Neutrophil (primary cell): ENCODE measurements at regions not wholly inside any gene's neighbourhood (a gene's known extent, or its start where the extent isn't known, plus 50 kb on each side); places are given as distances from the start of the nearest gene placed in this dataset.
"Not testable (repeated sequence)": the region's sequence is repeated elsewhere in the genome, so short reads cannot be mapped to it uniquely, and the experiment has no call there.

ENCODE experiments used
- H3K27ac ChIP-seq: fragments of 200-600 bp; sonication (generic); 2 replicates; pipeline ENCODE4 v1.5.1; 2016; ENCODE audit warnings: mild to moderate bottlenecking, moderate library complexity
- H3K27me3 ChIP-seq: fragments of 200-600 bp; sonication (generic); 2 replicates; pipeline ENCODE4 v1.6.0; 2016; ENCODE audit warnings: mild to moderate bottlenecking
- H3K36me3 ChIP-seq: fragments of 200-600 bp; sonication (generic); 2 replicates; pipeline ENCODE4 v1.5.1; 2017
- H3K4me1 ChIP-seq, 2 experiments: fragments of 200-600 bp in 1 of 2; sonication (generic) in 1 of 2; 1 replicate in 1 of 2; 2 replicates in 1 of 2; pipeline versions ENCODE4 v1.5.1 to v1.6.1; 2013 to 2016; ENCODE audit warnings: low read depth in 1 of 2, low read length in 1 of 2, mild to moderate bottlenecking in 1 of 2, moderate library complexity in 1 of 2; ENCODE audit not compliant: control insufficient read depth in 1 of 2, insufficient read depth in 1 of 2
- H3K4me3 ChIP-seq, 2 experiments: fragments of 200-600 bp in 1 of 2; sonication (generic) in 1 of 2; 1 replicate in 1 of 2; 2 replicates in 1 of 2; pipeline ENCODE4 v1.5.1; 2013 to 2016; ENCODE audit warnings: low read depth in 1 of 2, low read length in 1 of 2, mild to moderate bottlenecking in 1 of 2, moderate library complexity in 1 of 2
- H3K9me3 ChIP-seq: fragments of 200-600 bp; sonication (generic); 2 replicates; pipeline ENCODE4 v1.5.1; 2016
- TF ChIP-seq, protein P1 (sequence below): fragments of 200-600 bp; sonication (generic); IDR thresholded peaks from 2 replicates; pipeline ENCODE4 v1.5.1; 2016; ENCODE audit warnings: antibody characterized with exemption

DNA sequence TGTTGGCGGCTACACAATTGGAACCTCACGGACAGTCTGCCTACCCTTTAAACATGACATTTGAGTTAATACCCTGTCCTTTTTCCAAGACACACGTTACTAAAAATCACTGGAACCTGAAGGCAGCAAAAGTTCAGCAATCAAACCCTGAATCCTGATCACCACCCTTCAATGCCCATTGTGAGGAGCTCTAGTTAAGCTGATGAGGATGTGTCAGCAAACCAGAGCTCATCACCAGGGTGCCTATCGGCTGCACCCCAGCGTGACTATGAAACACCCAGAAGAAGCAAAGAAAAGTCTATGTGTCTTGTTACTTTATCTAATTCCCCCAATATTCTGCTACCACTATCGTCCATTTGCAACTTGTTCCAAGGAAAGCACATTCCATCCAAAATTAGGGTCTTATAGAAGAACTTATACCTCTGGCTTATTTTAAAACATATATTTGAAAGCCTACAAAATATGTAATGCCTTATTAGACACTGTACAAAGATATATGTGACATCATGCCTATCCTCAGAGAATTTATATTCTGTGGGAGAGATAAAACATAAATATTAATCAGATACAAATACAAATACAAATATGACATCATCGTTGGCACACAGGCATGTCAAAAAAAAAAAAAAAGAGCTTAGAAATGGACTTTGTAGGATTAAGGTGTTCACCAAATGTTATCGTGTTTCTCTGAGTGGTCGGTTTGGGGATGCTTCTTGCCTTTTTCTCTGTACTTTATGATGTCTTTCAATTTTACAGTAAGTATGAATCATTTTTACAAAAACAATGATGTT is 219.7 kb upstream of the SETMAR start:
- TF ChIP-seq, protein P1, sequence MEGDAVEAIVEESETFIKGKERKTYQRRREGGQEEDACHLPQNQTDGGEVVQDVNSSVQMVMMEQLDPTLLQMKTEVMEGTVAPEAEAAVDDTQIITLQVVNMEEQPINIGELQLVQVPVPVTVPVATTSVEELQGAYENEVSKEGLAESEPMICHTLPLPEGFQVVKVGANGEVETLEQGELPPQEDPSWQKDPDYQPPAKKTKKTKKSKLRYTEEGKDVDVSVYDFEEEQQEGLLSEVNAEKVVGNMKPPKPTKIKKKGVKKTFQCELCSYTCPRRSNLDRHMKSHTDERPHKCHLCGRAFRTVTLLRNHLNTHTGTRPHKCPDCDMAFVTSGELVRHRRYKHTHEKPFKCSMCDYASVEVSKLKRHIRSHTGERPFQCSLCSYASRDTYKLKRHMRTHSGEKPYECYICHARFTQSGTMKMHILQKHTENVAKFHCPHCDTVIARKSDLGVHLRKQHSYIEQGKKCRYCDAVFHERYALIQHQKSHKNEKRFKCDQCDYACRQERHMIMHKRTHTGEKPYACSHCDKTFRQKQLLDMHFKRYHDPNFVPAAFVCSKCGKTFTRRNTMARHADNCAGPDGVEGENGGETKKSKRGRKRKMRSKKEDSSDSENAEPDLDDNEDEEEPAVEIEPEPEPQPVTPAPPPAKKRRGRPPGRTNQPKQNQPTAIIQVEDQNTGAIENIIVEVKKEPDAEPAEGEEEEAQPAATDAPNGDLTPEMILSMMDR, result no peak
- H3K4me1 ChIP-seq, result no peaks in the 10 kb centered on the region
- no peaks in the 10 kb centered on the region for H3K27me3 ChIP-seq
- no peaks in the 10 kb centered on the region for H3K9me3 ChIP-seq
- no peak overlapping the region for H3K27ac ChIP-seq
- no peak overlapping the region for H3K4me3 ChIP-seq
- H3K36me3 ChIP-seq, result no peaks in the 10 kb centered on the region

DNA sequence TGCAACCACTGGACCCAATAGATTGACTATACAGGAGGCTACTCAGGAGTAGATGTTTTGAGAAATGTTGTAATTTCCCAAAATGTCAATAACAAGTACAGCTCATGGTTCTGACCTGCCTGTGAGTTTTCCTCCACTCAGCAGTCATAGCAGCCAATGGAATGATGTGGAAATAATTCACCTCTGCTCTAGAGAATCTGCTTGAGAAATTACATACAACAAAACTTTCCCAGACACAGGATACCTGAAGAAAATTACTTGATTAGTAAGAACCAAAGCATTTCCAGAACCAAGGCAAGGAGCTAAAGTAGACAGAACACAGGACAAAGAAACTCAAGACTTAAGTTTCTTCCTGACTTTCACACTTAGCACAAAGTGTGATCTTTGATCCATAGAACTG is 218.9 kb upstream of the SETMAR start:
- TF ChIP-seq, protein P1, result no peak

DNA sequence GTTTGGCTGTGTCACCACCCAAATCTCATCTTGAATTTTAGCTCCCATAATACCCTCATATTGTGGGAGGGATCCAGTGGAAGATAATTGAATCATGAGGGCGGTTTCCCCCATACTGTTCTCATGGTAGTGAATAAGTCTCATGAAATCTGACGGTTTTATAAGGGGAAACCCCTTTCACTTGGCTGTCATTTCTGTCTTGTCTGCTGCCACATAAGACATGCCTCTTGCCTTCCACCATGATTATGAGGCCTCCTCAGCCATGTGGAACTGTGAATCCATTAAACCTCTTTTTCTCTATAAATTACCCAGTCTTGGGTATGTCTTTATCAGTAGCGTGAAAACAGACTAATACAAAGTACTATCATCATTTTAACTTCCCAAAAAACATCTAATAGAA is 216.5 kb upstream of the SETMAR start:
- H3K27me3 ChIP-seq, H3K27ac ChIP-seq, H3K4me3 ChIP-seq, H3K36me3 ChIP-seq, H3K9me3 ChIP-seq, H3K4me1 ChIP-seq: not testable (repeated sequence)

More for the DNA sequence above, 218.9 kb upstream of the SETMAR start:
- Histone ChIP-seq H3K27me3 (no peaks in the 10 kb centered on the region), H3K9me3 (no peaks in the 10 kb centered on the region), H3K4me1 (no peaks in the 10 kb centered on the region), H3K4me3 (no peak overlapping the region), H3K36me3 (no peaks in the 10 kb centered on the region), H3K27ac (no peak overlapping the region)

DNA sequence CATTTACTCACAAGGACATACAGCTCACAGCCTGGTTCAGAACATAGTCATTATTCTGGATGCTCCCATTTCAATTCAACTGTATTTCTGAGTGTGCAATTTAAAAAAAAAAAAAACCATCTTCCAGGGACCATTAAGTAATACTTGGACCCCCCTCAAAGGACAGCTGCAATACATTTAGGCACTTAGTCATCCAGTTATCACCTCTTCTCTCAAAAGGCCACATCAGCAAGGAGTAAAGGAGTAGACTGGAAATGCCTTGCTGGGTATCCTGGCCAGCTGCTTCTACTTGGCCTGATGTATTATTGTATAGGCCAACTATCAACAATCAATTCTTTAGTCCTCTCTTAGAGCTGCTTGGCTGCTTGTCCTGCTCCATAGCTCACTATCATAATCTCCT is 211.4 kb upstream of the SETMAR start:
- H3K27ac ChIP-seq, result no peak overlapping the region
- no peaks in the 10 kb centered on the region for H3K4me1 ChIP-seq
- H3K4me3 ChIP-seq, result no peak overlapping the region
- H3K9me3 ChIP-seq, result no peaks in the 10 kb centered on the region
- no peaks in the 10 kb centered on the region for H3K27me3 ChIP-seq
- TF ChIP-seq, protein P1, result no peak
- no peaks in the 10 kb centered on the region for H3K36me3 ChIP-seq

DNA sequence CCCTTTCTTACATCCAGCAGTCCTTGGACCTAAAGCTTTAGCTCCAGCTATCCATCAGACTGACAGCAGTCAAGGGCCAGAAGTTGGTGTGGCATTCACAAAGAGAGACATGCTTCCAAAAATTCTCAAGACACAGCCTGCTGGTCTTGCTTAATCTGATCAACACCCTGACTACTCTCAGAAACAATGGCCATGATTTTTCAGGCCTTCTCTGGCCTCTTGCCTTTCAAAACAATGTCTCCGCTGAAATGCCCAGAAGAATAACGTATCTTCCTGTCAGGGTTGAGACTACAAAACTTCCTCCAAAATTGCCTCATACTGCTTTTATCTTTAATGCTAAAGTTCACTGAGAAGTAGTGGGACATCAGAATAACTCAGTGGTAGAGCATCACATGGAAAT is 205.4 kb upstream of the SETMAR start:
- no peak overlapping the region for H3K27ac ChIP-seq
- no peaks in the 10 kb centered on the region for H3K4me1 ChIP-seq
- no peaks in the 10 kb centered on the region for H3K27me3 ChIP-seq
- H3K9me3 ChIP-seq, result no peaks in the 10 kb centered on the region
- TF ChIP-seq, protein P1, result no peak
- no peak overlapping the region for H3K4me3 ChIP-seq
- H3K36me3 ChIP-seq, result no peaks in the 10 kb centered on the region

DNA sequence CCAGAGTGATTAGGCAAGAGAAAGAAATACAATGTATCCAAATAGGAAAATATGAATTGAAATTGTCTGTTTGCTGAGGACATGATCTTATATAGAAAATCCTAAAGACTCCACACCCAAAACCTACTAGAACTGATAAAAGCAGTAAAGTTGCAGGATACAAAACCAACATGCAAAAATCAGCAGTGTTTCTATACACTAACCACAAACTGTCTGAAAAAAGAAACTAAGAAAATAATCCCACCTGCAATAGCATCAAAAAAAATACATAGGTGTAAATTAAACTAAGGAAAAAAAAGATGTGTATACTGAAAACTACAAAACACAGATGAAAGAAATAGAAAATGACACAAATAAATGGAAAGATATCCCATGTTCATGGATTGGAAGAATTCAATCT is 203.6 kb upstream of the SETMAR start:
- TF ChIP-seq, protein P1, result no peak
- H3K4me3 ChIP-seq, result no peak overlapping the region
- no peaks in the 10 kb centered on the region for H3K27me3 ChIP-seq
- no peak overlapping the region for H3K27ac ChIP-seq
- no peaks in the 10 kb centered on the region for H3K4me1 ChIP-seq
- H3K9me3 ChIP-seq, result no peaks in the 10 kb centered on the region
- H3K36me3 ChIP-seq, result no peaks in the 10 kb centered on the region
